Stimulated activated naive CD4-positive, alpha-beta T cell (primary cell): ENCODE measurements at regions not wholly inside any gene's neighbourhood (a gene's known extent, or its start where the extent isn't known, plus 50 kb on each side); places are given as distances from the start of the nearest gene placed in this dataset.
"Not testable (repeated sequence)": the region's sequence is repeated elsewhere in the genome, so short reads cannot be mapped to it uniquely, and the experiment has no call there.

Source experiments
- DNase-seq, 6 experiments: peaks; one replicate each; lab custom pipeline; 2025; lab: John Stamatoyannopoulos, UW

GRCh38 chr4:174009686-174010451 is 273.6 kb downstream of the FBXO8 start:
- DNase-seq: no peak

GRCh38 chr4:174005422-174005821 is 278.0 kb downstream of the FBXO8 start:
- no peak for DNase-seq

GRCh38 chr4:173998471-173999144 is 284.9 kb downstream of the FBXO8 start:
- no peak for DNase-seq

- not testable (repeated sequence) for DNase-seq
Observed at GRCh38 chr4:173995779-173996178, 287.7 kb downstream of the FBXO8 start.

- DNase-seq: no peak
Observed at GRCh38 chr4:173991814-173992213, 291.7 kb downstream of the FBXO8 start.

- no peak for DNase-seq
Observed at GRCh38 chr4:173991316-173991715, 292.2 kb downstream of the FBXO8 start.

GRCh38 chr4:173990869-173991210 is 292.6 kb downstream of the FBXO8 start:
- DNase-seq: no peak

- no peak for DNase-seq
Observed at GRCh38 chr4:173990126-173990868, 293.2 kb downstream of the FBXO8 start.

GRCh38 chr4:173963523-173963922 is 319.9 kb downstream of the FBXO8 start:
- DNase-seq: not testable (repeated sequence)

GRCh38 chr4:173960398-173960797 is 323.1 kb downstream of the FBXO8 start:
- no peak for DNase-seq

GRCh38 chr4:173958445-173958844 is 325.0 kb downstream of the FBXO8 start:
- DNase-seq: no peak

- DNase-seq: no peak
Observed at GRCh38 chr4:173943547-173943946, 339.9 kb downstream of the FBXO8 start.

GRCh38 chr4:173940146-173940545 is 343.3 kb downstream of the FBXO8 start:
- no peak for DNase-seq

GRCh38 chr4:173937631-173938270 is 345.7 kb downstream of the FBXO8 start:
- no peak for DNase-seq

- DNase-seq: no peak
Observed at GRCh38 chr4:173936861-173937260, 346.6 kb downstream of the FBXO8 start.

GRCh38 chr4:173935622-173936405 is 347.7 kb downstream of the FBXO8 start:
- DNase-seq: no peak

- no peak for DNase-seq
Observed at GRCh38 chr4:173934933-173935620, 348.4 kb downstream of the FBXO8 start.

- DNase-seq: no peak
Observed at GRCh38 chr4:173934201-173934600, 349.3 kb downstream of the FBXO8 start.

- no peak for DNase-seq
Observed at GRCh38 chr4:173932701-173933100, 350.8 kb downstream of the FBXO8 start.

GRCh38 chr4:173930329-173930967 is 353.0 kb downstream of the FBXO8 start:
- DNase-seq: no peak

GRCh38 chr4:173929921-173930320 is 353.5 kb downstream of the FBXO8 start:
- no peak for DNase-seq
